HepG2 (cell line): ENCODE measurements at regions not wholly inside any gene's neighbourhood (a gene's known extent, or its start where the extent isn't known, plus 50 kb on each side); places are given as distances from the start of the nearest gene placed in this dataset.
A peak's percentile ranks its signal among the peaks of the same experiment; 100 is the strongest.

Experiments used
- ATAC-seq: fragments of 200-7000 bp; cut with Tn5 transposase; 3 replicates; pipeline ENCODE4 v1.9.1; 2020; ENCODE audit warnings: mild to moderate bottlenecking, moderate library complexity
- BruUV-seq: library from RNA; stranded (reverse); fragments of 400-500 nt; replicated peaks from 2 replicates; lab custom pipeline; 2021; lab: Mats Ljungman, UMichigan
- CTCF ChIA-PET: fragments of 300-600 bp; formaldehyde crosslinking; extraction: SDS; loops from one replicate; lab custom pipeline; 2021; ENCODE audit warnings: low total read pairs, inconsistent platforms, low intra/inter-chr PET ratio; lab: Yijun Ruan, JAX
- POLR2A ChIA-PET: fragments of 350-600 bp; sonication (Branson Sonifier 250); formaldehyde crosslinking; loops from one replicate; lab custom pipeline; 2020; ENCODE audit warnings: antibody characterized with exemption, inconsistent platforms; lab: Yijun Ruan, JAX
- DNase-seq: peaks from one replicate; pipeline ENCODE4 v3.0.0-alpha.2; 2015; ENCODE audit warnings: low spot score
- FAIRE-seq: peaks from 3 replicates; lab custom pipeline; 2011; peaks lifted over from hg19 to GRCh38; lab: Jason Lieb, UNC
- H2AFZ ChIP-seq: one replicate; pipeline ENCODE4 v1.6.1; 2011; ENCODE audit warnings: low read length, inconsistent platforms
- H3K27ac ChIP-seq: fragments of 300-600 bp; 3 replicates; pipeline ENCODE4 v1.8.0; 2011; ENCODE audit warnings: mixed run types, mild to moderate bottlenecking, mixed read lengths, low read length, inconsistent platforms; ENCODE audit not compliant: insufficient read depth; ENCODE audit errors: extremely low read length
- H3K27me3 ChIP-seq, 2 experiments: fragments of 200-600 bp in 1 of 2; 2 replicates in 1 of 2; 3 replicates in 1 of 2; pipeline versions ENCODE4 v1.6.0 to v1.8.0; 2011; ENCODE audit warnings: low read length in 2 of 2, mild to moderate bottlenecking in 2 of 2, moderate library complexity in 2 of 2, inconsistent platforms in 1 of 2; ENCODE audit not compliant: insufficient read depth in 2 of 2, control insufficient read depth in 1 of 2
- H3K36me3 ChIP-seq, 2 experiments: fragments of 200-600 bp in 1 of 2; replicated peaks in 1 of 2; 2 replicates in 1 of 2; 3 replicates in 1 of 2; pipeline versions ENCODE4 v1.5.1 to v1.8.0; 2011; ENCODE audit warnings: low read length in 2 of 2, inconsistent platforms in 1 of 2; ENCODE audit not compliant: insufficient read depth in 2 of 2, control insufficient read depth in 1 of 2
- H3K4me1 ChIP-seq: 2 replicates; pipeline ENCODE4 v1.5.1; 2012; ENCODE audit warnings: low read length, inconsistent platforms; ENCODE audit not compliant: insufficient read depth
- H3K4me2 ChIP-seq: 2 replicates; pipeline ENCODE4 v1.6.0; 2011; ENCODE audit warnings: low read depth, low read length, inconsistent platforms
- H3K4me3 ChIP-seq, 3 experiments: fragments of 200-600 bp in 1 of 3; sonication (generic), shearing (Covaris generic) in 1 of 3; replicated peaks in 1 of 3; 2 replicates each; pipeline ENCODE4 v1.5.1; 2011 to 2016; ENCODE audit warnings: low read length in 3 of 3, inconsistent platforms in 2 of 3, low read depth in 2 of 3, mild to moderate bottlenecking in 2 of 3, control low read depth in 1 of 3, mixed read lengths in 1 of 3; ENCODE audit not compliant: insufficient read depth in 1 of 3
- H3K79me2 ChIP-seq: one replicate; pipeline ENCODE4 v1.6.1; 2011; ENCODE audit warnings: low read length, inconsistent platforms; ENCODE audit not compliant: insufficient read depth
- H3K9ac ChIP-seq: 2 replicates; pipeline ENCODE4 v1.6.0; 2011; ENCODE audit warnings: mild to moderate bottlenecking, low read depth, low read length, inconsistent platforms; ENCODE audit not compliant: insufficient read depth
- H3K9me3 ChIP-seq: 2 replicates; pipeline ENCODE4 v1.5.1; 2012; ENCODE audit warnings: mild to moderate bottlenecking, low read length
- H4K20me1 ChIP-seq: 2 replicates; pipeline ENCODE4 v1.6.0; 2011; ENCODE audit warnings: inconsistent platforms, mild to moderate bottlenecking, low read length, moderate library complexity; ENCODE audit not compliant: insufficient read depth
- ARID5B ChIP-seq: IDR thresholded peaks from 2 replicates; pipeline ENCODE4 v1.4.0; 2020; ENCODE audit warnings: mild to moderate bottlenecking, missing genetic modification reagents
- ASH2L ChIP-seq: fragments of 300-600, 200-600 bp; sonication (generic); IDR thresholded peaks from 2 replicates; pipeline ENCODE4 v1.7.0; 2017; ENCODE audit warnings: low read depth, mild to moderate bottlenecking, moderate library complexity, mixed read lengths, low read length; ENCODE audit not compliant: insufficient read length
- FOXA3 ChIP-seq: IDR thresholded peaks from 2 replicates; pipeline ENCODE4 v1.6.1; 2016; ENCODE audit warnings: missing genetic modification reagents, missing compliant biosample characterization
- GATAD2A ChIP-seq: IDR thresholded peaks from 2 replicates; pipeline ENCODE4 v1.6.1; 2016
- HDAC2 ChIP-seq: sonication (generic); formaldehyde crosslinking; IDR thresholded peaks from 2 replicates; pipeline ENCODE4 v1.4.0; 2020; ENCODE audit warnings: missing genetic modification reagents
- HMG20A ChIP-seq: IDR thresholded peaks from 2 replicates; pipeline ENCODE4 v1.6.1; 2016; ENCODE audit warnings: borderline replicate concordance
- POLR2A ChIP-seq, 2 experiments: IDR thresholded peaks; 2 replicates each; pipeline ENCODE4 v1.6.1; 2011; ENCODE audit warnings: low read depth in 2 of 2, low read length in 2 of 2, mild to moderate bottlenecking in 1 of 2, moderate library complexity in 1 of 2; ENCODE audit not compliant: insufficient read depth in 1 of 2
- RFXAP ChIP-seq: sonication (generic); formaldehyde crosslinking; IDR thresholded peaks from 2 replicates; pipeline ENCODE4 v1.4.0; 2020; ENCODE audit warnings: missing genetic modification reagents, borderline replicate concordance
- SOX6 ChIP-seq, 2 experiments: fragments of 450-650 bp in 1 of 2; sonication (generic) in 1 of 2; formaldehyde crosslinking in 1 of 2; IDR thresholded peaks; 2 replicates each; pipeline versions ENCODE4 v1.4.0 to v1.6.1; 2017 to 2020; ENCODE audit warnings: antibody characterized with exemption in 1 of 2, mild to moderate bottlenecking in 1 of 2, missing genetic modification reagents in 1 of 2
- TCF7 ChIP-seq: sonication (generic); IDR thresholded peaks from 2 replicates; pipeline ENCODE4 v1.6.1; 2016; ENCODE audit warnings: antibody characterized with exemption, low read depth
- ZFP62 ChIP-seq: sonication (generic); formaldehyde crosslinking; IDR thresholded peaks from 2 replicates; pipeline ENCODE4 v1.4.0; 2020; ENCODE audit warnings: missing genetic modification reagents
- ZKSCAN8 ChIP-seq: IDR thresholded peaks from 2 replicates; pipeline ENCODE4 v1.6.1; 2016; ENCODE audit warnings: borderline replicate concordance, missing genetic modification reagents, missing compliant biosample characterization
- ZNF225 ChIP-seq: sonication (generic); formaldehyde crosslinking; IDR thresholded peaks from 2 replicates; pipeline ENCODE4 v1.4.0; 2020; ENCODE audit warnings: mild to moderate bottlenecking, missing genetic modification reagents
- ZNF333 ChIP-seq: sonication (generic); formaldehyde crosslinking; IDR thresholded peaks from 2 replicates; pipeline ENCODE4 v1.4.0; 2020; ENCODE audit warnings: mild to moderate bottlenecking, missing genetic modification reagents, borderline replicate concordance
- ZNF572 ChIP-seq: sonication (generic); formaldehyde crosslinking; IDR thresholded peaks from 2 replicates; pipeline ENCODE4 v1.5.1; 2020; ENCODE audit warnings: mild to moderate bottlenecking, missing genetic modification reagents
- ZNF766 ChIP-seq: sonication (generic); formaldehyde crosslinking; IDR thresholded peaks from 2 replicates; pipeline ENCODE4 v1.5.0; 2020; ENCODE audit warnings: missing genetic modification reagents, borderline replicate concordance
- ZSCAN9 ChIP-seq: IDR thresholded peaks from 2 replicates; pipeline ENCODE4 v1.6.1; 2016; ENCODE audit warnings: borderline replicate concordance
- WGBS: methylation state at CpG from one replicate; pipeline ENCODE4 v1.1.6; 2017; ENCODE audit warnings: low lambda C conversion rate; 5-methylcytosine and 5-hydroxymethylcytosine counted together
- in situ Hi-C: cut with HindIII; loops from 2 replicates; pipeline ENCODE4 v1.10.0; 2017; ENCODE audit warnings: low pct_unique_long_range_greater_than_20kb; ENCODE audit not compliant: extremely low pct_ligation_motif_present
- intact Hi-C: fragments of 100-400 bp; cut with micrococcal nuclease; formaldehyde crosslinking; loops from one replicate; pipeline ENCODE4 v1.10.0; 2022; ENCODE audit not compliant: unreplicated experiment
- TF ChIP-seq, protein P1 (sequence below): sonication (generic); formaldehyde crosslinking; IDR thresholded peaks from 2 replicates; pipeline ENCODE4 v1.9.0; 2021; ENCODE audit warnings: missing genetic modification reagents, mild to moderate bottlenecking, borderline replicate concordance

DNA sequence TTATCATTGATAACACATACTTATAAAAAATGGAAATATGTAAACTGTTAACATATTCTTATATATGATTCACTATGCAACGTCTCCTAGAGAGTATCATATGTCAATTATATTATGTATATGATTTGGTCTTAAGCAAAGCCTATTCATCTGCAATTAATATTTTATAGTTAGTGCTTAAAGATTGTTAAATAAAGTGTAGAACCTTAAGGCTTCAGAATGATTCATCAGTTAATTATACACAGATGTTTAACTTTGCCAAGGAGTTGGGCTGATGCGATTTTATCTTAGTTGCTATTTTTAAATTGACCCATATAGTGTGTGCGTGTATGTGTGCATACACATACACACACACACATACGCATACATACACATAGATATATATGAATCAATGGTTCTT lies 323.1 kb downstream of the RBM43 start:
- FAIRE-seq: no peak
- CTCF ChIA-PET: no interaction called here

DNA sequence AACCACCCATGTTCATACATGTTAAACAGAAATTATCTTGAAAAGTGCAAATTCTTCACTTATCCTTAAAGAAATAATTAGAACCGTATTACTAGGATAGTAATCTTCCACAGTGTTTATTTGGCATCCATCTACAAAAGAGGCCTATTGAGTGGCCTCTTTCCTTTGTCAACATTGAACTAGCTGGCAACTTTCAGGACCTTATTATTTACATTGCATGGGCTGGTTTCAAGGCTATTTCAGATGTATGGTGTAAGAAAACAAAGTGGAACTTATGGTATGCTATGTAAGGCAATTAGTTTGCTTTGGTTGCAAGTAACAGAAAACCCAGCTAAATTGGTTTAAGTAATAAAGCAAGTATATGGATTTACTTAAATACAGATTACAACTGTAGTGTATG lies 324.6 kb downstream of the RBM43 start:
- Histone ChIP-seq H4K20me1 (no peaks in the 10 kb centered on the region), H3K4me3 (no peak overlapping the region), H3K9ac (no peak overlapping the region), H3K27ac (no peak overlapping the region), H3K4me1 (peaks cover 10% of the 10 kb centered on the region; the same call in 1 of the 2 replicates), H3K36me3 (no peaks in the 10 kb centered on the region), H3K27me3 (no peaks in the 10 kb centered on the region), H3K4me2 (no peak overlapping the region), H3K79me2 (no peaks in the 10 kb centered on the region), H2AFZ (no peak overlapping the region), H3K9me3 (no peaks in the 10 kb centered on the region)
- 0% methylated on average over 1 of the region's 1 CpG for WGBS
- ATAC-seq: peak; percentile 71
- no TSS peak for BruUV-seq
- FAIRE-seq: no peak
- in situ Hi-C loops (no loop called here), intact Hi-C loops (no loop called here)
- POLR2A ChIA-PET: no interaction called here
- peak; percentile 32 for DNase-seq
- CTCF ChIA-PET: no interaction called here
- TF ChIP-seq GATAD2A (CRISPR knock-in tag): peak; percentile 52
- TF ChIP-seq ZNF766 (CRISPR knock-in tag): no peak
- TF ChIP-seq ASH2L: no peak
- TF ChIP-seq FOXA3: peak; percentile 73
- 0 out of 2 replicates have a peak, but pooled peaks have one; percentile 46 for TF ChIP-seq ZSCAN9 (CRISPR knock-in tag)
- TF ChIP-seq POLR2A (IDR thresholded peaks at IDR 0.05; ENCODE audit: insufficient read depth in 1 of 2, low read depth in 2 of 2, low read length in 2 of 2): no peak
- peak; percentile 33; the same call in 1 of the 2 replicates for TF ChIP-seq HMG20A
- TF ChIP-seq ARID5B (CRISPR knock-in tag): peak; percentile 75
- TF ChIP-seq TCF7: 0 out of 2 replicates have a peak, but pooled peaks have one; percentile 9
- TF ChIP-seq, protein P1, sequence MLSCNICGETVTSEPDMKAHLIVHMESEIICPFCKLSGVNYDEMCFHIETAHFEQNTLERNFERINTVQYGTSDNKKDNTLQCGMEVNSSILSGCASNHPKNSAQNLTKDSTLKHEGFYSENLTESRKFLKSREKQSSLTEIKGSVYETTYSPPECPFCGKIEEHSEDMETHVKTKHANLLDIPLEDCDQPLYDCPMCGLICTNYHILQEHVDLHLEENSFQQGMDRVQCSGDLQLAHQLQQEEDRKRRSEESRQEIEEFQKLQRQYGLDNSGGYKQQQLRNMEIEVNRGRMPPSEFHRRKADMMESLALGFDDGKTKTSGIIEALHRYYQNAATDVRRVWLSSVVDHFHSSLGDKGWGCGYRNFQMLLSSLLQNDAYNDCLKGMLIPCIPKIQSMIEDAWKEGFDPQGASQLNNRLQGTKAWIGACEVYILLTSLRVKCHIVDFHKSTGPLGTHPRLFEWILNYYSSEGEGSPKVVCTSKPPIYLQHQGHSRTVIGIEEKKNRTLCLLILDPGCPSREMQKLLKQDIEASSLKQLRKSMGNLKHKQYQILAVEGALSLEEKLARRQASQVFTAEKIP: no peak
- no peak for TF ChIP-seq RFXAP (CRISPR knock-in tag)
- TF ChIP-seq ZFP62 (CRISPR knock-in tag): no peak
- no peak for TF ChIP-seq SOX6 (IDR thresholded peaks at IDR 0.05)
- peak; percentile 25; the same call in 1 of the 2 replicates for TF ChIP-seq SOX6 (CRISPR knock-in tag; IDR thresholded peaks at IDR 0.05)

More for the DNA sequence above, 323.1 kb downstream of the RBM43 start:
- H3K27me3 ChIP-seq: no peaks in the 10 kb centered on the region
- no peaks in the 10 kb centered on the region for H3K9me3 ChIP-seq
- in situ Hi-C loops (no loop called here), intact Hi-C loops (no loop called here)
- H3K4me1 ChIP-seq: peaks cover 10% of the 10 kb centered on the region; the same call in 1 of the 2 replicates
- H3K79me2 ChIP-seq: no peaks in the 10 kb centered on the region
- no peak overlapping the region for H3K27ac ChIP-seq
- no peaks in the 10 kb centered on the region for H3K36me3 ChIP-seq
- no peak overlapping the region for H2AFZ ChIP-seq
- H3K9ac ChIP-seq: no peak overlapping the region
- H3K4me2 ChIP-seq: no peak overlapping the region
- DNase-seq: no peak
- TF ChIP-seq ZKSCAN8 (CRISPR knock-in tag) (no peak), ZNF225 (CRISPR knock-in tag) (no peak), HDAC2 (CRISPR knock-in tag) (no peak), ZNF572 (CRISPR knock-in tag) (no peak), ZNF333 (CRISPR knock-in tag) (no peak)
- POLR2A ChIA-PET: no interaction called here
- no TSS peak for BruUV-seq
- no peaks in the 10 kb centered on the region for H4K20me1 ChIP-seq
- H3K4me3 ChIP-seq: no peak overlapping the region
- 25% methylated on average over 4 of the region's 4 CpGs for WGBS
- ATAC-seq: no peak
